ENCODE measurements at regions not wholly inside any gene's neighbourhood (a gene's known extent, or its start where the extent isn't known, plus 50 kb on each side); places are given as distances from the start of the nearest gene placed in this dataset.
"Not testable (repeated sequence)": the region's sequence is repeated elsewhere in the genome, so short reads cannot be mapped to it uniquely, and the experiment has no call there.

DNA sequence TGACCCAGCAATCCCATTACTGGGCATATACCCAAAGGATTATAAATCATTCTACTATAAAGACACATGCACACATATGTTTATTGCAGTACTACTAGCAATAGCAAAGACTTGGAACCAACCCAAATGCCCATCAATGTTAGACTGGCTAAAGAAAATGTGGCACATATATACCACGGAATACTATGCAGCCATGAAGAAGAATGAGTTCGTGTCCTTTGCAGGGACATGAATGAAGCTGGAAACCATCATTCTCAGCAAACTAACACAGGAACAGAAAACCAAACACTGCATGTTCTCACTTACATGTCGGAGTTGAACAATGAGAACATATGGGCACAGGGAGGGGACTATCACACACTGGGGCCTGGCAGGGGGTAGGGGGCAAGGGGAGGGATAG lies 183.0 kb downstream of the HACE1 start:
- DNase-seq (ENCODE audit: low spot score), result not testable (repeated sequence)

DNA sequence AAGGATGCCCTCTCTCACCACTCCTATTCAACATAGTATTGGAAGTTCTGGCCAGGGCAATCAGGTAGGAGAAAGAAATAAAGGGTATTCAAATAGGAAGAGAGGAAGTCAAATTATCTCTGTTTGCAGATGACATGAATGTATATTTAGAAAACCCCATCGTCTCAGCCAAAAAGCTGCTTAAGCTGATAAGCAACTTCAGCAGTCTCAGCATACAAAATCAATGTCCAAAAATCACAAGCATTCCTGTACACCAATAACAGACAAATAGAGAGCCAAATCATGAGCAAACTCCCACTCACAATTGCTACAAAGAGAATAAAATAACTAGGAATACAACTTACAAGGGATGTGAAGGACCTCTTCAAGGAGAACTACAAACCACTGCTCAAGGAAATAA lies 184.6 kb downstream of the HACE1 start:
- DNase-seq (ENCODE audit: low spot score), result not testable (repeated sequence)

DNA sequence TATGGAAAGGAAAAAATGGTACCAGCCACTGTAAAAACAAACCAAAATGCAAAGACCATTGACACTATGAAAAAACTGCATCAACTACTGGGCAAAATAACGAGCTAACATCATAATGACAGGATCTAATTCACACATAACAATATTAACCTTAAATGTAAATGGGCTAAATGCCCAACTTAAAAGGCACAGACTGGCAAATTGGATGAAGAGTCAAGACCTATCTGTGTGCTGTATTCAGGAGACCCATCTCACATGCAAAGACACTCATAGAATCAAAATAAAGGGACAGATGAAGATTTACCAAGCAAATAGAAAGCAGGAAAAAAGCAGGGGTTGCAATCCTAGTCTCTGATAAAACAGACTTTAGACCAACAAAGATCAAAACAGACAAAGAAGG lies 186.6 kb downstream of the HACE1 start:
- not testable (repeated sequence) for DNase-seq (ENCODE audit: low spot score)

DNA sequence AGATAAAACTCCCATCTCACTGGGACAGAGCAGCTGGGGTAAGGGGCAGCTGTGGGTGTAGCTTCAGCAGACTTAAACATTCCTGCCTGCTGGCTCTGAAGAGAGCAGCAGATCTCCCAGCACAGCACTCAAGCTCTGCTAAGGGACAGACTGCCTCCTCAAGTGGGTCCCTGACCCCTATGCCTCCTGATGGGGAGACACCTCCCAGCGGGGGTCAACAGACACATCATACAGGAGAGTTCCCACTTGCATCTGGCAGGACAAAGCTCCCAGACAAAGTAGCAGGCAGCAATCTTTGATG lies 188.2 kb downstream of the HACE1 start:
- DNase-seq (ENCODE audit: low spot score), result not testable (repeated sequence)

DNA sequence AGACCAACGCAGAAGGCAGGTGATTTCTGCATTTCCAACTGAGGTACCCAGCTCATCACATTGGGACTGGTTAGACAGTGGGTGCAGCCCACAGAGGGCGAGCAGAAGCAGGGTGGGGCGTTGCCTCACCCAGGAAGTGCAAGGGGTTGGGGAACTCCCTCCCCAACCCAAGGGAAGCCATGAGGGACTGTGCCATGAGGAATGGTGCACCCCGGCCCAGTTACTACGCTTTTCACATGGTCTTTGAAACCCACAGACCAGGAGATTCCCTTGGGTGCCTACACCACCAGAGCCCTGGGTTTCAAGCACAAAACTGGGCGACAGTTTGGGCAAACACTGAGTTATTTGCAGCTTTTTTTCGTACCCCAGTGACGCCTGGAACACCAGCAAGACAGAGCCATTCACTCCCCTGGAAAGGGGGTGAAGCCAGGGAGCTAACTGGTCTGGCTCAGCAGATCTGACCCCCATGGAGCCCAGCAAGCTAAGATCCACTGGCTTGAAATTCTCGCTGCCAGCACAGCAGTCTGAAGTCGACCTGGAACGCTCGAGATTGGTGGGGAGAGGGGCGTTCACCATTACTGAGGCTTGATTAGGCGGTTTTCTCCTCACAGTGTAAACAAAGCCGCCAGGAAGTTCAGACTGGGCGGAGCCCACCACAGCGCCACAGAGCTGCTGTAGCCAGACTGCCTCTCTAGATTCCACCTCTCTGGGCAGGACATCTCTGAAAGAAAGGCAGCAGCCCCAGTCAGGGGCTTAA lies 188.7 kb downstream of the HACE1 start:
- not testable (repeated sequence) for DNase-seq (ENCODE audit: low spot score)

DNA sequence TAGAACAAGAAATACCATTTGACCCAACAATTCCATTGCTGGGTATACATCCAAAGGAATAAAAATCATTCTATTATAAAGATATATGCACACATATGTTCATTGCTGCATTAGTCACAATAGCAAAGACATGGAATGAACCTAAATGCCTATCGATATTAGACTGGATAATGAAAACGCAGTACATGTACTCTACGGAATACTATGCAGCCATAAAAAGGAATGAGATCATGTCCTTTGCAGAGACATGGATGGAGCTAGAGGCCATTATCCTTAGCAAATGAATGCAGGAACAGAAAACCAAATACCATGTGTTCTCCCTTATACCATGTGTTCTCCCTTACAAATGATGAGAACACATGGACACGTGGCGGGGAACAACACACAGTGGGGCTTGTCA lies 190.2 kb downstream of the HACE1 start:
- DNase-seq (ENCODE audit: low spot score), result no peak

DNA sequence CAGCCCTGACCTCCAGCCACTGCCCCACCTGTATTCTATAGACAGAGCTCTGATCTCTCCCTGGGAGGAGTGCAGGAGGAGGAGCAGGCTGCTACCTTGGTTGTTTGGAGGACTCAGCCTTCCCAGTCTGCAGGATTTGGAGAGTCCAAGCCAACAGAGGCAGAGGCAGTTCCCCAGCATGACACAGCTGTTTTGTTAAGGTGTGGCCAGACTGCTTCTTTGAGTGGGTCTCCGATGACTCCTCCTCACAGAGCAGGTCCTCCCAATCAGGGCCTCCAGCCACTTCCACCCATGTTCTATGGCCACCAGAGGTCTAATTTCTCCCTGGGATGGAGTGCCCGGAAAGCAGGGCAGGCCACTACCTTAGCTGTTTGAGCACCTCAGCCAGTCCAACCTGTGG lies 203.5 kb downstream of the HACE1 start:
- no peak for DNase-seq (ENCODE audit: low spot score)

DNA sequence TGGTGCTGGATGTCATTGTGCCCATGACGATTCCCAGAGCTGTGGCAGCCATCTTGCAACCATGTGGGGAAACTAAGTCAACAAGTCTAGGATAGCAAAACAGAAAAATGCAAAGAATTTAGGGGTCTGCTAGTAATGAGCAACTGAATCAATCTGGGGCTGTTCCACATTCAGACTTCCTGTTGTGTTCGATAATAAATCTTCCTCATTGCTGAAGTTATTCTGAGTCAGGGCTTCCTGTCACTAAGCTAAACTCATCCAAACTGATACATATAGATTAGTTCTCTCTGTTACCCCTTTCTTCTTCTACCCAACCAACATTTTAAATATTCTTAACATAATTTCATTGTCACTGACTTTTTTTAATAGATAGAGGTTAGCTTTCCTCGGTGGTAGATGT lies 205.9 kb downstream of the HACE1 start:
- DNase-seq (ENCODE audit: low spot score), result peak; percentile 15

DNA sequence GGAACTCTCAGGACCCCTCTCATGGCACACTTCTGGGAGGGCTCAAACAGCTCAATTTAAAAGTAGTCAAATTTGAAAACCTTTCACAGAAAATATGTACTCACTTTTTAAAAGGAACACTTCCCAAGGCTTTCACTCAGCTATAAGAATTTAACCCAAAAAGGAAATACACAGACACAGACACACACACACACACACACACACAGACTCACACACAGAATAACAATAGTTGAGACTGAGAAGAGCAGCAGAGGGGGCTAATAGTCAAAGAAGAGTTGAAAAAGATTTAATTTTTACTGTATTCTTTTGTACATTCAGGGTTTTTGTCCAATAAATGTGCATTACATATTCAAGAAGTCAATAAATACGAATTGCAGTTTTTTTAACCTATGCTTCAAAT lies 211.4 kb downstream of the HACE1 start:
- DNase-seq (ENCODE audit: low spot score), result no peak

DNA sequence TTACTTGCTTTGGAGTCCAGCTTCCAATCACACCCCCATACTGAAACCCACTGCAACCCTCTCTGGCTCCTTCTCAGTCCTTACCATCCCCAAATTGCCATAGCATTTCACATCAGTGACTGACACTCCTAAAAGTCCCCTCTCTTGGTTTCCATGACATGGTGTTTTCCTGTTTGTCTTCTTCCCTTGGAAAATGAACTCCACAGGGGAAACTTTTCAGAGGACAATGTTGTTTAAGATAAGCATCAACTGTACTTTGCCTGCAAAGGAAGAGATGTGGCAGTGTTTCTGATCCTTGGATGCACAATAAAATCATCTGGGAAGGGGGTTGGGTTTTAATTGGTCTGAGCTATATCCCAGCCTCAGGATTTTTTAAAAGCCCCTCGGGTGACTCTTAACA lies 214.9 kb downstream of the HACE1 start:
- DNase-seq (ENCODE audit: low spot score), result no peak

DNA sequence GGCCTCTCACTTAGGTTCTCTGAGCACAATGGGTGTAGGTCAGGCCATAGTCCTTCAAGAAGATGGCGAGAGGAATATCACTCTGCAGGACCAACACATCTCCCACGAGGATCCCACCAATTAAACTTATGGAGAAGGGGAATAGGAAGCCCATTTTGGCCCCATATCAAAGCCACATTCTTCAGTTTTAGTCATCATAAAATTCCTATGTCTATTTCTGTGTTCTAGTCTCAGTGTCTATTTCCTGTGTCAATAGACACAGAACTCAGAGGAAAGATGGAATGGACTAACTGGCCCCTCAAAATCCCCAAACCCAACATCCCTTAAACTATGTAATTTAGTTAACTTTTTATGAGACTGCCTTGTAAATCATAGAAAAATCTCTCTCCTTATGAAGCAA lies 216.8 kb downstream of the HACE1 start:
- peak; percentile 22 for DNase-seq (ENCODE audit: low spot score)

DNA sequence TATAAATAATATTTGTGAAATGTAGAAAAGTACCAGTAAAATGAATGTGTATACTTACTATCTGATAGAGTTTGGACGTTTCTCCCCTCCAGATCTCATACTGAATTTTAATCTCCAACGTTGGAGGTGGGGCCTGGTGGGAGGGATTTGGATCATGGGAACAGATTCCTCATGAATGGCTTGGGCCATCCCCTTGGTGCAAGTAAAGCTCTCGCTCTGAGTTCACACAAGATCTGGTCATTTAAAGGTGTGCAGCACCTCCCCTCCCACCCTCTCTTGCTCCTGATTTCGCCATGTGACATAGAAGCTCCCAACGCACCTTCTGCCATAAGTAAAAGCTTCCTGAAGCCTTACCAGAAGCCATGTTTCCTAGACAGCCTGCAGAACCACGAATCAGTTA lies 219.0 kb downstream of the HACE1 start:
- no peak for DNase-seq (ENCODE audit: low spot score)

DNA sequence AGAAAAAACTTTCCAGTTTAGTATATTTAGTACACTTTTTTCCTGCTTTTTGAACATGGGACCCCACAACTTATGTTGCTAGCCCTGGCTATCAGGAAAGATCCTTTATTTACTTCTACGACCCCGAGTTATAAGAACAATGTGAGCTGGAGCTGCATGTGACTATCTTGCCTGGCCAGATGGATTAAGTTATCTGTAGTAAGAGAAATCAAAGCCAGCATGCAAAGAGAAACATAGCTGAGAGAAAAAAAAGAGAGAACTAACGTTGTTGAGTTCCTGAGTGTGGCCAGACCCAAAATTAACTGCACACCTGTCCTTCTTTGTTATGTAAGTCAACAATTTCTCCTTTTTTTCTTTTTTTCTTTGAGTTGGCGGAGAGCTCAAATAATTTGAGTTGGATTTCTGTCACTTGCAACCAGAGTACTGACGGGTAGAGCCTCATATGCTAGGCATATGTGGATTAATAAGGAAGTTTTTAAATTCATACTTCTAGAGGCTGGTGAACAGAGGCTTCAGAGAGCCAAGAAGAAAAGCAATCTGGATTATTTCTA lies 219.5 kb downstream of the HACE1 start:
- DNase-seq (ENCODE audit: low spot score), result no peak

DNA sequence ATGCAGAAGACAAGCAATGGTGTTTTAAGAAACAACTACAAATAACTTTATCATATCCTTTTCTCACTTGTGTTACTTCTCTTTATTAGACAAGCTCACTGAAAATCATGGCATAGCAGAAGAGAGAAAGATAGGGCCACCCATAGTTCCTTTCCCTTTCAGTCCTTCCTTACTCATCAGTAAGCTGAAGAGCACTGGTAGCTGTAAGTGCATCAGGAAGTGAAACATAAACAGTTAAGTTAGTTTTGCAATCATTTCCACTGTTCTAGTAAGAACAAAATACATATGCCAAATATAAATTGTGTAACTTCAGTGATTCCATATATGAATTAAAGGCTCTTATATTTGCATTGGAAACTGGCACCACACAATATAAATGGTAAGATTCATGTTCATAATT lies 220.1 kb downstream of the HACE1 start:
- DNase-seq (ENCODE audit: low spot score), result no peak

DNA sequence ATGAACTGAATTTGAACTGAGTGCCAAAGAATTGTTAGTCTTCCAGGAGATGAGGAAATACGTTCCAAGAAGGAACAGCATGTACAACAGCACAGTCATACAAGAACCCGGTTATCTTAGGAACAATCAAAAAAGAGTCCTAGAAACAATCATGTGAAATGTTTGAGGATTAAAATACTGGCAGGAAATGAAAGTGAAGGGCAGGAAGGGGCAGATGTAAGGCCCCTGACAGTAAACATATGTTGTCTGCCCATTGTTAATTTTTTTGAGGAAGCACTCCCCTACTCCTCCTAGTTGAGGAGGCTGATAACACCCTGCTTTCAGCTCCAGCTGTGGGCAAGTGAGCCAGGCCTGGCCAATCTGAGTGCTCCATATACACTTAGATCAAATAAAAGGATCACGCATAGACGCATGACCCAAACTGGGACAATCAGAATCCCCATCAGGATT lies 220.9 kb downstream of the HACE1 start:
- no peak for DNase-seq (ENCODE audit: low spot score)

DNA sequence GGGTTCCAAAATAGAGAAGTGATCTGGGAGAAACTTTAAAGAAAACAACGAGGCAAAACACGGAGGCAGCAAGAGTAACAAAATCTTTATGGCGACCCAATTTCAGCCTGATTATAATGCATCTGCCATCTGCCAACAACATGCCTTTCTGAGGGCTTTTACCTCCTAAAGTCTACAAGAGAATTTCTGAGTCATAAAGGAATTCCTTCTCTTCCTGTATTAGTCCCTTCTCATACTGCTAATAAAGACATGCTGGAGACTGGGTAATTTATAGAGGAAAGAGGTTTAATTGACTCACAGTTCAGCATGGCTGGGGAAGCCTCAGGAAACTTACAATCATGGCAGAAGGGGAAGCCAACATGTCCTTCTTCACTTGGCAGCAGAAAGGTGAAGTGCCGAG lies 226.6 kb downstream of the HACE1 start:
- peak; percentile 38 for DNase-seq (ENCODE audit: low spot score)

DNA sequence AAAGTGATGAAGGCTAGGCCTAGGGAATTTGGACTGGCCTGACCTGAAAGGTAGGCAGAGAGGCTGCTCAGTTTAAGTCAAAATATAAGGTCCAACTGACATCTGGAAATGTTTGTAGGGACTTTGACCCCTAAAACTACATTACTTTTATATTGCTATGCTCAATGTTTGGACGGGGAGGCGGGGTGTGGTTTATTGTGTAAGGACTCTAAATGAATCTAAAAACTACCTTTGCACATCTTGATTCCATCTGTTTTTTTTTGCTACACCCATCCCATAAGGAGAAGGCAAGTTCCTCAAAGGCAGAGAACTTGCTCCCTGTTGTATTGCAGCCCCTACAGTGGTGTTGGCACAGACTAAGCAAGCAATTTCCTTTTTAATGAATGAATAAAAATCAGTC lies 227.1 kb downstream of the HACE1 start:
- DNase-seq (ENCODE audit: low spot score), result no peak

DNA sequence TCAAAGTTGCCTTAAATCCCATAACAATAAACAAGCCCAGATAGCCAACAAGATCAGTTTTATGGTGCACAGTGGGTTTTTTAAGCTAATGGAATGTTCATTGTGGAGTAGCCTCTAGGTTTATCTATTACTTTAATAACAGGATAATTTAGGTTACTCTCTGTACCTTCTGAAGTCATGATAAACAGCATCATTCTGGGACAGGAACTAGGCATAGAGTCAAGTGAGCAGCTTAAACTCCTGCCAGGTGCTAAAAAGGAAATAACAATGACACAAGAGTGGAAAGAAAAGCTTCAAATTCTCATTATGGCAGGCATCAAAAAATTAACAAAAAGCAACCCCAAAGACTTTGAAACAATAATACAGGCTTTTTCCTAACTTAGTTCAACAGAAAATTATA lies 228.8 kb downstream of the HACE1 start:
- no peak for DNase-seq (ENCODE audit: low spot score)

DNA sequence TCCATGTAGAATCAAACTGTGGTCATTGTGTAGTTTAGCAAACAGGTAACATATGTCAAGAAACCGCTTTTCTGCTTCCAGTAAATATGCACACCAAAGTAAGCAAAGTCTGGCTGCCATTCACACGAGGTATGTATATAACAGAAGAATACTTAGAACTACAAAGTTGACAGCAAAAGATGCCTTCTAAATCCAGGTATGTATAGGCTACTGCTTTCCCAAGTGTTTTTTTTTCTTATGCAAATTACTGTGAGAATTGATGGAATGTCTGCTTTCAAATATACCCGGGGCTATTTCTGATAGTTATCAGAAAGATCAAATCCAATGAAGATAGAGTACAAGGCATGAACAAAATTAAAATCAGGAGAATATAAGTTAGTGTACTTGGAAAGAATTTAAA lies 229.2 kb downstream of the HACE1 start:
- DNase-seq (ENCODE audit: low spot score), result no peak

DNA sequence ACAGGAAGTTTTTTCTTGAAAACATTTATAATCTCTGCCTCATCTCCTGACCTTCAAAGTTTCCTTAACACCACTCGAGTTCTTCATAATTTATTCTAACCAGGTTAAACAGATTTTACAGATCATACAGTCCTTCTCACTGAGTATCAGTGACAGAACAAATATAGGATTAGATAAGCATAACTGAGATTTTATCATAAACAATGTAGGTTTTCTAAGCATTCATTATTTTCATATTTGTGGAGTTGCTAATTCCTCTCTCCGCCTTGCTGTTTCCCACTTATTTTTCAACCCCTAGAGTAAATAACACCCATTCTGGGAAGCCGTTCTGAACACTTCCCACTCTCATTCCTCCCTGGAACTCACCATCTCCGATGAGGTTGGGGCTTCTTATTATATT lies 229.9 kb downstream of the HACE1 start:
- no peak for DNase-seq (ENCODE audit: low spot score)

DNA sequence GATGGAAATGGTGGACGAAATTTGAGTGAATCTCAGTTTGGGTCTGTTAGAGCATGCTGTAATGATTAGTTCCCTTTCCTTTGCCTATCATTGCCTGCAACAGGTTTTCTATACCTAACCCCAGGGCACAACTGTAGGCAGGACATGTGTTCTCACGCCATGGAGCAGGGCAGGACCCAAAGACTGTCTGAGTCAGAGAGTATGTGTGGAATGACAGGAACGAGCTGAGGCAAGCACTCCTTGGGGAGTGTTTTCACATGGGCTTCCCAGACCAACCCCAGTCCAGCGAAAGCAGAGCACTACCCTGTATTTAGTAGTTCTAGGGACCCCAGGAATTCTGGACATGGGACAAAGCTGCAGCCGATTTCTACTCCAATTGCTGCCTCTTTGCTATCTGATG lies 234.2 kb downstream of the HACE1 start:
- DNase-seq (ENCODE audit: low spot score), result peak; percentile 75

DNA sequence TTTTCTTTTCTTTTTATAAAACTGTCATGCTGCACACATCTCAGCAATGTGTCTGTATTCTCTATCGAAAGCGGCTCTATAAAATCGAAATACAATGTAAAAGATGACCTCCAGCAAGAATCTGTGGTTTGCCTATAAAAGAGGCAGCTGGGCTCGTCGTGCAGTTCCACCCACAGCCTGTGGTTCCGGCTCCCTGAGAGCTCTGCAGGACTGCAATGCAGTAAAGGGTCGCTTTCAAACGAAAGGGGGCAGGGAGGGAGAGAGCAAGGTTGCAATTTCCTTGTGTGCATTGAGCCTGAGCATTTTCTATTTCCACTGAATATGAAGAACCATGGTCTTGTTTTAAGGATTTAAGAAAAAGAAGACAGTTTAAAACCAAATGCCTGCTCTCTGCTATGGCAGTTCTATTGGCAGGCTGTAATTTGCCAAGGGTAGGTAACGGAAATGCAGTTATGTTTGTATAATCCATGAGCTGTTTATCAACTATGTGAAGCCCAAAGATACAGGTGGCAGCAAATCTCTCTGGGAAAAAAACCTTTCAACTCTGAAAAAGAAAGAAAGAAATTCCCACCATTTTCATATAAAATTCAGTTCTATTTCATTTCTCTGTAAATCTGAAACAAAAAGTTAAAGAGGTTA lies 236.5 kb downstream of the HACE1 start:
- peak; percentile 19 for DNase-seq (ENCODE audit: low spot score)

DNA sequence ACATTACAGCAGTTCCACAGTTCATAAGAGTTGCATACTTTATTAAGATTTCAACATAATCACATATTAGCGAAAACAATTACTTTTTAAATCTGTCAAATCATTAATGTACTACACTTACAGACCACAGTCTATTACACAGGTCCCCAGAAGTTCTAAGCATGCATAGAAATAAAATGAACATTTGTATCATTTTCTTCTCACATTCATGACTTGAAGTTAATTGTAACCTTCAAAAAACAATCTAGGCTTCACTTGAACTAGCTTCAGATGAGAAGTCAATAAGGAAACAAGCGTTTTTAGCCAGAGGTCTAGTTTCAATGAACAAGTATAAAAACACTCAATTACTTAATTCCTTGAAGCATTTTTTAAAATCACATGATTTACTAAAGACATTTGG lies 238.3 kb downstream of the HACE1 start:
- DNase-seq (ENCODE audit: low spot score), result no peak

DNA sequence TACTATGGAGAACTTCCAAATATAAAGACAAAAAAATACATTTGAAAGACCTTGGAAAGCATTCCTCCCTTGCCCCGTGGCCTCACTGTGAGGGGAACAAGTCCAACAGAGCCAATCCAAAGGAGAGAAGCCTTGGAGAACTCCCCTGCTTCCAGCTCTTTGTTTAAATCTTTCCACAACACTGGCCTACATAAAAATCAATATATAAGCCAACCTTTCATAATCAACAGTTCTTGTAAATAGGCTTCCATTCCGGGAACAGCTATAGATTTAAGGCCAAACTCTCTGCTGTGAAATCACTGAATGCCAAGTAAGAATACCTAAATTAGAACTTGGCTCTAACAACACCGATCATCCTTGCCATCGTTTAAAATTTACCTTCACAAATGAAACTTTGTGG lies 242.1 kb downstream of the HACE1 start:
- DNase-seq (ENCODE audit: low spot score), result no peak
